Dermis microvascular lymphatic vessel endothelial cell (primary cell): ENCODE measurements at regions not wholly inside any gene's neighbourhood (a gene's known extent, or its start where the extent isn't known, plus 50 kb on each side); places are given as distances from the start of the nearest gene placed in this dataset.

Experiments
- DNase-seq, 2 donors: peaks; one replicate each; pipeline versions ENCODE4 v3.0.0 to v3.0.0-alpha.2; 2010; ENCODE audit warnings: low read depth in 2 of 2

GRCh38 chr5:133801431-133801830 is 167.0 kb downstream of the C5orf15 start:
- no peak for DNase-seq

GRCh38 chr5:133799571-133800237 is 168.7 kb downstream of the C5orf15 start:
- DNase-seq = no peak

GRCh38 chr5:133797167-133797566 is 171.3 kb downstream of the C5orf15 start:
- no peak for DNase-seq

- DNase-seq = no peak
Measured at GRCh38 chr5:133796186-133796585, 172.2 kb downstream of the C5orf15 start.

GRCh38 chr5:133794771-133795415 is 173.5 kb downstream of the C5orf15 start:
- no peak for DNase-seq

- DNase-seq = no peak
Measured at GRCh38 chr5:133793756-133794465, 174.5 kb downstream of the C5orf15 start.

GRCh38 chr5:133792655-133793054 is 175.8 kb downstream of the C5orf15 start:
- no peak for DNase-seq

- DNase-seq = no peak
Measured at GRCh38 chr5:133792024-133792423, 176.4 kb downstream of the C5orf15 start.

GRCh38 chr5:133790898-133791297 is 177.5 kb downstream of the C5orf15 start:
- DNase-seq = no peak

GRCh38 chr5:133789428-133789827 is 177.1 kb upstream of the FSTL4 start:
- no peak for DNase-seq

- DNase-seq = no peak
Measured at GRCh38 chr5:133788121-133788520, 175.8 kb upstream of the FSTL4 start.

GRCh38 chr5:133786420-133786819 is 174.1 kb upstream of the FSTL4 start:
- no peak for DNase-seq

GRCh38 chr5:133785182-133785581 is 172.8 kb upstream of the FSTL4 start:
- DNase-seq = no peak

- DNase-seq = no peak
Measured at GRCh38 chr5:133783481-133783880, 171.1 kb upstream of the FSTL4 start.

- no peak for DNase-seq
Measured at GRCh38 chr5:133782736-133783135, 170.4 kb upstream of the FSTL4 start.

GRCh38 chr5:133781436-133782225 is 169.3 kb upstream of the FSTL4 start:
- no peak for DNase-seq

GRCh38 chr5:133780619-133781280 is 168.4 kb upstream of the FSTL4 start:
- no peak for DNase-seq

- DNase-seq = no peak
Measured at GRCh38 chr5:133779828-133780475, 167.6 kb upstream of the FSTL4 start.

- no peak for DNase-seq
Measured at GRCh38 chr5:133778636-133779035, 166.3 kb upstream of the FSTL4 start.

GRCh38 chr5:133777951-133778350 is 165.6 kb upstream of the FSTL4 start:
- no peak for DNase-seq
